ENCODE measurements at regions not wholly inside any gene's neighbourhood (a gene's known extent, or its start where the extent isn't known, plus 50 kb on each side); places are given as distances from the start of the nearest gene placed in this dataset.

GRCh38 chr10:78188446-78188845, 154.8 kb downstream of the RPS24 start:
- TF ChIP-seq EZH2 (IDR thresholded peaks at IDR 0.05) (no peak), POLR2AphosphoS5 (IDR thresholded peaks at IDR 0.05; ENCODE audit: borderline replicate concordance, low read depth, low read length) (no peak)

Data from SK-N-MC (cell line).